RCC 7860 (cell line): ENCODE measurements at regions not wholly inside any gene's neighbourhood (a gene's known extent, or its start where the extent isn't known, plus 50 kb on each side); places are given as distances from the start of the nearest gene placed in this dataset.

Source experiments
- DNase-seq: peaks from one replicate; pipeline ENCODE4 v3.0.0-alpha.2; 2015; ENCODE audit warnings: low spot score
- FAIRE-seq: peaks from 2 replicates; lab custom pipeline; 2012; peaks lifted over from hg19 to GRCh38; lab: Jason Lieb, UNC

GRCh38 chr7:17118412-17118811, 180.0 kb upstream of the AHR start:
- FAIRE-seq (no peak), DNase-seq (no peak)

- DNase-seq: no peak
- FAIRE-seq: no peak
Measured at GRCh38 chr7:17120756-17121155, 177.7 kb upstream of the AHR start.

GRCh38 chr7:17121671-17122070, 176.8 kb upstream of the AHR start:
- no peak for FAIRE-seq
- DNase-seq: no peak

- FAIRE-seq (no peak), DNase-seq (no peak)
Measured at GRCh38 chr7:17123020-17123419, 175.4 kb upstream of the AHR start.

- DNase-seq: no peak
- no peak for FAIRE-seq
Measured at GRCh38 chr7:17126413-17127268, 171.8 kb upstream of the AHR start.

- no peak for DNase-seq
- FAIRE-seq: no peak
Measured at GRCh38 chr7:17129218-17129617, 169.2 kb upstream of the AHR start.

GRCh38 chr7:17130281-17131059, 168.0 kb upstream of the AHR start:
- no peak for DNase-seq
- FAIRE-seq: no peak

GRCh38 chr7:17131060-17131345, 167.4 kb upstream of the AHR start:
- DNase-seq (no peak), FAIRE-seq (no peak)

GRCh38 chr7:17131983-17132655, 166.3 kb upstream of the AHR start:
- DNase-seq: no peak
- FAIRE-seq: peak; percentile 39

GRCh38 chr7:17132726-17133125, 165.7 kb upstream of the AHR start:
- DNase-seq (no peak), FAIRE-seq (no peak)

- no peak for FAIRE-seq
- no peak for DNase-seq
Measured at GRCh38 chr7:17133977-17134376, 164.5 kb upstream of the AHR start.

GRCh38 chr7:17134786-17135185, 163.7 kb upstream of the AHR start:
- DNase-seq (no peak), FAIRE-seq (no peak)

GRCh38 chr7:17136126-17136525, 162.3 kb upstream of the AHR start:
- FAIRE-seq (no peak), DNase-seq (no peak)

GRCh38 chr7:17139081-17139480, 159.4 kb upstream of the AHR start:
- DNase-seq (no peak), FAIRE-seq (no peak)

GRCh38 chr7:17140406-17140805, 158.0 kb upstream of the AHR start:
- FAIRE-seq (no peak), DNase-seq (no peak)

GRCh38 chr7:17142831-17143541, 155.5 kb upstream of the AHR start:
- DNase-seq (no peak), FAIRE-seq (peak; percentile 59)

- FAIRE-seq: peak; percentile 62
- peak; percentile 25 for DNase-seq
Measured at GRCh38 chr7:17144322-17144721, 154.1 kb upstream of the AHR start.

- FAIRE-seq (no peak), DNase-seq (no peak)
Measured at GRCh38 chr7:17146621-17147020, 151.8 kb upstream of the AHR start.

GRCh38 chr7:17147409-17147808, 151.0 kb upstream of the AHR start:
- FAIRE-seq: no peak

GRCh38 chr7:17150018-17150417, 148.4 kb upstream of the AHR start:
- DNase-seq: no peak

More at GRCh38 chr7:17147409-17147808, 151.0 kb upstream of the AHR start:
- DNase-seq: no peak

GRCh38 chr7:17152721-17153120, 145.7 kb upstream of the AHR start:
- no peak for DNase-seq
- FAIRE-seq: no peak

More at GRCh38 chr7:17150018-17150417, 148.4 kb upstream of the AHR start:
- FAIRE-seq: no peak
